SK-N-SH (cell line): ENCODE measurements at regions not wholly inside any gene's neighbourhood (a gene's known extent, or its start where the extent isn't known, plus 50 kb on each side); places are given as distances from the start of the nearest gene placed in this dataset.
"Not testable (repeated sequence)": the region's sequence is repeated elsewhere in the genome, so short reads cannot be mapped to it uniquely, and the experiment has no call there.

ENCODE experiments used
- CTCF ChIA-PET: fragments of 300-600, 350-600 bp; formaldehyde crosslinking; extraction: SDS; loops from one replicate; lab custom pipeline; 2021; lab: Yijun Ruan, JAX
- POLR2A ChIA-PET: fragments of 350-600 bp; sonication (Branson Sonifier 250); formaldehyde crosslinking; extraction: SDS; loops from one replicate; lab custom pipeline; 2020; ENCODE audit warnings: antibody characterized with exemption, inconsistent platforms; lab: Yijun Ruan, JAX
- DNase-seq: peaks from one replicate; pipeline ENCODE4 v3.0.0; 2012
- H2AFZ ChIP-seq: fragments of 200-600 bp; sonication (generic); 2 replicates; pipeline ENCODE4 v1.8.1; 2016; ENCODE audit warnings: antibody characterized with exemption, mild to moderate bottlenecking, low read depth
- H3F3A ChIP-seq: fragments of 200-600 bp; sonication (generic); replicated peaks from 2 replicates; pipeline ENCODE3; 2016; ENCODE audit warnings: antibody characterized with exemption, mild to moderate bottlenecking; ENCODE audit not compliant: insufficient read depth
- H3K27ac ChIP-seq, 2 experiments: fragments of 200-500 bp in 1 of 2; fragments of 200-600 bp in 1 of 2; sonication (Bioruptor generic) in 1 of 2; sonication (generic), shearing (Covaris generic) in 1 of 2; 2 replicates each; pipeline versions ENCODE4 v1.5.1 to v1.6.1; 2014 to 2016; ENCODE audit warnings: low read depth in 2 of 2, inconsistent platforms in 1 of 2, low read length in 1 of 2, mild to moderate bottlenecking in 1 of 2, mixed read lengths in 1 of 2
- H3K27me3 ChIP-seq: fragments of 200-600 bp; sonication (generic), shearing (Covaris generic); 2 replicates; pipeline ENCODE4 v1.6.1; 2016; ENCODE audit warnings: mixed run types; ENCODE audit not compliant: insufficient read depth
- H3K36me3 ChIP-seq, 2 experiments: fragments of 200-500 bp in 1 of 2; fragments of 200-600 bp in 1 of 2; sonication (Bioruptor generic) in 1 of 2; sonication (generic) in 1 of 2; replicated peaks in 1 of 2; 2 replicates each; pipeline versions ENCODE3 to v1.5.1; 2014 to 2016; ENCODE audit warnings: low read length in 1 of 2, mild to moderate bottlenecking in 1 of 2; ENCODE audit not compliant: insufficient read depth in 2 of 2, control insufficient read depth in 1 of 2
- H3K4me1 ChIP-seq, 2 experiments: fragments of 200-500 bp in 1 of 2; fragments of 200-600 bp in 1 of 2; sonication (Bioruptor generic) in 1 of 2; sonication (generic), shearing (Covaris generic) in 1 of 2; 2 replicates each; pipeline versions ENCODE4 v1.5.1 to v1.6.1; 2014 to 2016; ENCODE audit warnings: low read depth in 1 of 2, low read length in 1 of 2, mixed run types in 1 of 2; ENCODE audit not compliant: insufficient read depth in 2 of 2, control insufficient read depth in 1 of 2
- H3K4me2 ChIP-seq: fragments of 200-600 bp; sonication (generic), shearing (Covaris generic); 2 replicates; pipeline ENCODE4 v1.6.1; 2017; ENCODE audit warnings: mixed run types
- H3K4me3 ChIP-seq, 2 experiments: fragments of 200-500 bp in 1 of 2; fragments of 200-600 bp in 1 of 2; sonication (Bioruptor generic) in 1 of 2; sonication (generic), shearing (Covaris generic) in 1 of 2; 2 replicates each; pipeline versions ENCODE4 v1.5.1 to v1.8.1; 2014 to 2016; ENCODE audit warnings: low read depth in 2 of 2, inconsistent platforms in 1 of 2, low read length in 1 of 2, mild to moderate bottlenecking in 1 of 2, mixed read lengths in 1 of 2, moderate library complexity in 1 of 2
- H3K79me2 ChIP-seq: fragments of 200-600 bp; sonication (generic); 2 replicates; pipeline ENCODE4 v1.8.1; 2017; ENCODE audit warnings: mild to moderate bottlenecking; ENCODE audit not compliant: insufficient read depth
- H3K9ac ChIP-seq: fragments of 200-600 bp; sonication (generic); 2 replicates; pipeline ENCODE4 v1.6.1; 2017; ENCODE audit warnings: mixed run types
- H3K9me2 ChIP-seq: fragments of 200-600 bp; sonication (generic); 2 replicates; pipeline ENCODE4 v1.6.1; 2017; ENCODE audit warnings: mixed run types
- H3K9me3 ChIP-seq: fragments of 200-600 bp; sonication (generic); 2 replicates; pipeline ENCODE4 v1.6.1; 2017; ENCODE audit warnings: mixed run types, mild to moderate bottlenecking, moderate library complexity
- H4K20me1 ChIP-seq: fragments of 200-600 bp; sonication (generic); 2 replicates; pipeline ENCODE4 v1.6.1; 2017; ENCODE audit warnings: mild to moderate bottlenecking, mixed run types; ENCODE audit not compliant: insufficient read depth
- CHD2 ChIP-seq: fragments of 150-350 bp; IDR thresholded peaks from 2 replicates; pipeline ENCODE4 v1.6.1; 2018; ENCODE audit warnings: low read length; ENCODE audit not compliant: partially characterized antibody
- EP300 ChIP-seq, 2 experiments: IDR thresholded peaks; 2 replicates each; pipeline versions ENCODE4 v1.4.0 to v1.6.1; 2012; ENCODE audit warnings: borderline replicate concordance in 1 of 2, low read depth in 1 of 2, low read length in 1 of 2
- FOSL2 ChIP-seq: IDR thresholded peaks from 2 replicates; pipeline ENCODE4 v1.4.0; 2012; ENCODE audit warnings: low read depth, mild to moderate bottlenecking, moderate library complexity, borderline replicate concordance
- FOXJ3 ChIP-seq: sonication (generic); formaldehyde crosslinking; IDR thresholded peaks from 2 replicates; pipeline ENCODE4 v1.5.1; 2020; ENCODE audit warnings: mild to moderate bottlenecking, missing genetic modification reagents
- FOXM1 ChIP-seq: IDR thresholded peaks from 2 replicates; pipeline ENCODE4 v1.4.0; 2012; ENCODE audit warnings: low read depth, mild to moderate bottlenecking
- GATA2 ChIP-seq: sonication (generic); formaldehyde crosslinking; IDR thresholded peaks from 2 replicates; pipeline ENCODE4 v1.5.0; 2020; ENCODE audit warnings: mild to moderate bottlenecking, missing genetic modification reagents
- JUND ChIP-seq: IDR thresholded peaks from 2 replicates; pipeline ENCODE4 v1.4.0; 2012
- MEF2A ChIP-seq: IDR thresholded peaks from 2 replicates; pipeline ENCODE4 v1.4.0; 2012; ENCODE audit warnings: low read depth, borderline replicate concordance
- NRF1 ChIP-seq: IDR thresholded peaks from 2 replicates; pipeline ENCODE4 v1.6.1; 2012; ENCODE audit warnings: low read depth, mild to moderate bottlenecking, low read length
- POLR2AphosphoS5 ChIP-seq: IDR thresholded peaks from 2 replicates; pipeline ENCODE4 v1.6.1; 2012; ENCODE audit warnings: low read depth, low read length
- RFX5 ChIP-seq: IDR thresholded peaks from 2 replicates; pipeline ENCODE4 v1.6.1; 2012; ENCODE audit warnings: mild to moderate bottlenecking, improper control_type of control experiment, low read length
- SIN3A ChIP-seq: IDR thresholded peaks from 2 replicates; pipeline ENCODE4 v1.6.1; 2012; ENCODE audit warnings: low read depth, mild to moderate bottlenecking, low read length, moderate library complexity, borderline replicate concordance
- TEAD4 ChIP-seq: IDR thresholded peaks from 2 replicates; pipeline ENCODE4 v1.4.0; 2012; ENCODE audit warnings: mild to moderate bottlenecking, borderline replicate concordance; ENCODE audit not compliant: insufficient read depth
- YY1 ChIP-seq: IDR thresholded peaks from 2 replicates; pipeline ENCODE4 v1.4.0; 2012; ENCODE audit warnings: low read depth, mild to moderate bottlenecking
- WGBS: methylation state at CpG from one replicate; pipeline ENCODE4 v1.1.6; 2017; ENCODE audit warnings: low lambda C conversion rate; 5-methylcytosine and 5-hydroxymethylcytosine counted together
- TF ChIP-seq, protein P1 (sequence below): IDR thresholded peaks from 2 replicates; pipeline ENCODE4 v1.4.0; 2012; ENCODE audit warnings: low read depth, borderline replicate concordance
- TF ChIP-seq, protein P2 (sequence below): IDR thresholded peaks from 2 replicates; pipeline ENCODE4; 2012
- TF ChIP-seq, protein P3 (sequence below): fragments of 150-350 bp; IDR thresholded peaks from 2 replicates; pipeline ENCODE4 v1.6.1; 2016; ENCODE audit warnings: mild to moderate bottlenecking, low read depth, low read length
- TF ChIP-seq, protein P4 (sequence below): fragments of 200-600 bp; sonication (generic); IDR thresholded peaks from 2 replicates; pipeline ENCODE4 v1.6.1; 2017; ENCODE audit warnings: antibody characterized with exemption, mild to moderate bottlenecking, moderate library complexity

DNA sequence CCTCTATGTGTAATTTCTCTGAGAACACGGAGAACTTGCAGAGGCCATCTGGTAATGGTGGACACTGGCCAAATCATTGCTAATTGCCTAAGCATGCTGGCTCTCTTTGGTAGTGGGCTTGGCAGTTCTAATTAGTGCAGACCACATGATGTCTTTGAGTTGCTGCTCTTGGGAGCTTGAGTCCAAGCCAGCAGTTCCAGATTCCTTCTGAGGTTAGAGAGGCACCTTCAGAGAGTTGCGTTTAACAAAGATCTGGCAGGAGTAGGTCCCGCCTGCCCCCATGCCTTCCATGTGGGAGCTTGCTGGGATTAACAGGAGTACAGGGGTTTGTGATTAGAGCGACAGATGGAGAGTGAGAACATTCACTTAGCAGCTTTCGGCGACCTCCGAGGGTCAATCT lies 449.0 kb upstream of the LMCD1 start (continued):
- TF ChIP-seq, protein P1, sequence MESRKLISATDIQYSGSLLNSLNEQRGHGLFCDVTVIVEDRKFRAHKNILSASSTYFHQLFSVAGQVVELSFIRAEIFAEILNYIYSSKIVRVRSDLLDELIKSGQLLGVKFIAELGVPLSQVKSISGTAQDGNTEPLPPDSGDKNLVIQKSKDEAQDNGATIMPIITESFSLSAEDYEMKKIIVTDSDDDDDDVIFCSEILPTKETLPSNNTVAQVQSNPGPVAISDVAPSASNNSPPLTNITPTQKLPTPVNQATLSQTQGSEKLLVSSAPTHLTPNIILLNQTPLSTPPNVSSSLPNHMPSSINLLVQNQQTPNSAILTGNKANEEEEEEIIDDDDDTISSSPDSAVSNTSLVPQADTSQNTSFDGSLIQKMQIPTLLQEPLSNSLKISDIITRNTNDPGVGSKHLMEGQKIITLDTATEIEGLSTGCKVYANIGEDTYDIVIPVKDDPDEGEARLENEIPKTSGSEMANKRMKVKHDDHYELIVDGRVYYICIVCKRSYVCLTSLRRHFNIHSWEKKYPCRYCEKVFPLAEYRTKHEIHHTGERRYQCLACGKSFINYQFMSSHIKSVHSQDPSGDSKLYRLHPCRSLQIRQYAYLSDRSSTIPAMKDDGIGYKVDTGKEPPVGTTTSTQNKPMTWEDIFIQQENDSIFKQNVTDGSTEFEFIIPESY: no peak
- no peak for TF ChIP-seq FOSL2
- no peak for TF ChIP-seq CHD2
- no peak for TF ChIP-seq NRF1
- TF ChIP-seq EP300 (IDR thresholded peaks at IDR 0.05; ENCODE audit: borderline replicate concordance in 1 of 2, low read depth in 1 of 2, low read length in 1 of 2): no peak

DNA sequence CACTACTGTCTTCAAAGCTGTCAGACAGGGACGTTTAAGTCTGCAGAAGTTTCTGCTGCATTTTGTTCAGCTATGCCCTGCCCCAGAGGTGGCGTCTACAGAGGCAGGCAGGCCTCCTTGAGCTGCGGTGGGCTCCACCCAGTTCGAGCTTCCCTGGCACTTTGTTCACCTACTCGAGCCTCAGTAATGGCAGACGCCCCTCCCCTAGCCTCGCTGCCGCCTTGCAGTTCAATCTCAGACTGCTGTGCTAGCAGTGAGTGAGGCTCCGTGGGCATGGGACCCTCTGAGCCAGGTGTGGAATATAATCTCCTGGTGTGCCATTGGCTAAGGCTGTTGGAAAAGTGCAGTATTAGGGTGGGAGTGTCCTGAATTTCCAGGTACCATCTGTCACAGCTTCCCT lies 433.5 kb upstream of the LMCD1 start:
- H3K36me3 ChIP-seq, POLR2A ChIA-PET: not testable (repeated sequence)

DNA sequence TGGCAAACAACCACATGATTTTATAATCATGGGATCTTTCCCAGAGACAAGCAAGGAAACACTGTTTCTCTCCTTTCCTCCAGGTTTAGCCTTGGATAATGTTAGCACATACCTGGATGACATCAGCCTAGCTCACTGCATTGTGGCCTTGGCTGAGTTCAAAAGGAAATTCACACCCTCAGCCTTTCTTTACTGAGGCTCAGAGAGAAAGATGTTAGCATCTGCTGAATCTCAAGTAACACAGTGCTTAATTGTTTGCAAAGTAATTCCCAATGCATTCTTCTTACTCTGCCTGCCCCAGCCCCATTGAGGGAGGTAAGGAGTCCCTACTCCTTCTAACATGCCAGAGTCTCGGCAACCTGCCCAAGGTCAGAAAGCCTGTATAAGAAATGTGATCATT lies 432.2 kb upstream of the LMCD1 start:
- H3K9ac ChIP-seq: no peak overlapping the region
- no peaks in the 10 kb centered on the region for H3K9me2 ChIP-seq
- no peak overlapping the region for H3K27ac ChIP-seq
- DNase-seq: no peak
- no peaks in the 10 kb centered on the region for H3K4me1 ChIP-seq
- no peak overlapping the region for H3K4me3 ChIP-seq
- no peak overlapping the region for H3K4me2 ChIP-seq
- CTCF ChIA-PET: no interaction called here
- H4K20me1 ChIP-seq: no peaks in the 10 kb centered on the region
- H3K79me2 ChIP-seq: no peaks in the 10 kb centered on the region
- 18% methylated on average over 1 of the region's 1 CpG for WGBS
- peaks cover 3% of the 10 kb centered on the region for H3F3A ChIP-seq
- no peaks in the 10 kb centered on the region for H3K36me3 ChIP-seq
- no peaks in the 10 kb centered on the region for H3K27me3 ChIP-seq
- H2AFZ ChIP-seq: no peak overlapping the region
- H3K9me3 ChIP-seq: no peaks in the 10 kb centered on the region; the same call in 1 of the 2 replicates
- POLR2A ChIA-PET: no interaction called here
- TF ChIP-seq, protein P2, sequence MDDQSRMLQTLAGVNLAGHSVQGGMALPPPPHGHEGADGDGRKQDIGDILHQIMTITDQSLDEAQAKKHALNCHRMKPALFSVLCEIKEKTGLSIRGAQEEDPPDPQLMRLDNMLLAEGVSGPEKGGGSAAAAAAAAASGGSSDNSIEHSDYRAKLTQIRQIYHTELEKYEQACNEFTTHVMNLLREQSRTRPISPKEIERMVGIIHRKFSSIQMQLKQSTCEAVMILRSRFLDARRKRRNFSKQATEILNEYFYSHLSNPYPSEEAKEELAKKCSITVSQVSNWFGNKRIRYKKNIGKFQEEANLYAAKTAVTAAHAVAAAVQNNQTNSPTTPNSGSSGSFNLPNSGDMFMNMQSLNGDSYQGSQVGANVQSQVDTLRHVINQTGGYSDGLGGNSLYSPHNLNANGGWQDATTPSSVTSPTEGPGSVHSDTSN: no peak
- TF ChIP-seq POLR2AphosphoS5 (no peak), JUND (no peak), YY1 (no peak), GATA2 (CRISPR knock-in tag) (no peak), SIN3A (no peak), FOXM1 (no peak), MEF2A (no peak), RFX5 (no peak), FOXJ3 (CRISPR knock-in tag) (no peak), TEAD4 (no peak)
- TF ChIP-seq, protein P3, sequence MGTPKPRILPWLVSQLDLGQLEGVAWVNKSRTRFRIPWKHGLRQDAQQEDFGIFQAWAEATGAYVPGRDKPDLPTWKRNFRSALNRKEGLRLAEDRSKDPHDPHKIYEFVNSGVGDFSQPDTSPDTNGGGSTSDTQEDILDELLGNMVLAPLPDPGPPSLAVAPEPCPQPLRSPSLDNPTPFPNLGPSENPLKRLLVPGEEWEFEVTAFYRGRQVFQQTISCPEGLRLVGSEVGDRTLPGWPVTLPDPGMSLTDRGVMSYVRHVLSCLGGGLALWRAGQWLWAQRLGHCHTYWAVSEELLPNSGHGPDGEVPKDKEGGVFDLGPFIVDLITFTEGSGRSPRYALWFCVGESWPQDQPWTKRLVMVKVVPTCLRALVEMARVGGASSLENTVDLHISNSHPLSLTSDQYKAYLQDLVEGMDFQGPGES: no peak
- TF ChIP-seq, protein P1: no peak
- TF ChIP-seq, protein P4, sequence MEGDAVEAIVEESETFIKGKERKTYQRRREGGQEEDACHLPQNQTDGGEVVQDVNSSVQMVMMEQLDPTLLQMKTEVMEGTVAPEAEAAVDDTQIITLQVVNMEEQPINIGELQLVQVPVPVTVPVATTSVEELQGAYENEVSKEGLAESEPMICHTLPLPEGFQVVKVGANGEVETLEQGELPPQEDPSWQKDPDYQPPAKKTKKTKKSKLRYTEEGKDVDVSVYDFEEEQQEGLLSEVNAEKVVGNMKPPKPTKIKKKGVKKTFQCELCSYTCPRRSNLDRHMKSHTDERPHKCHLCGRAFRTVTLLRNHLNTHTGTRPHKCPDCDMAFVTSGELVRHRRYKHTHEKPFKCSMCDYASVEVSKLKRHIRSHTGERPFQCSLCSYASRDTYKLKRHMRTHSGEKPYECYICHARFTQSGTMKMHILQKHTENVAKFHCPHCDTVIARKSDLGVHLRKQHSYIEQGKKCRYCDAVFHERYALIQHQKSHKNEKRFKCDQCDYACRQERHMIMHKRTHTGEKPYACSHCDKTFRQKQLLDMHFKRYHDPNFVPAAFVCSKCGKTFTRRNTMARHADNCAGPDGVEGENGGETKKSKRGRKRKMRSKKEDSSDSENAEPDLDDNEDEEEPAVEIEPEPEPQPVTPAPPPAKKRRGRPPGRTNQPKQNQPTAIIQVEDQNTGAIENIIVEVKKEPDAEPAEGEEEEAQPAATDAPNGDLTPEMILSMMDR: no peak

More for the DNA sequence above, 433.5 kb upstream of the LMCD1 start:
- DNase-seq, H3K79me2 ChIP-seq, H3K4me1 ChIP-seq, H3K9me3 ChIP-seq, H3K27ac ChIP-seq, CTCF ChIA-PET, H2AFZ ChIP-seq, H3K4me3 ChIP-seq, H3K27me3 ChIP-seq, H3K4me2 ChIP-seq, H3K9me2 ChIP-seq, H3K9ac ChIP-seq, H3F3A ChIP-seq, H4K20me1 ChIP-seq: not testable (repeated sequence)
- WGBS: 13% methylated on average over 3 of the region's 9 CpGs
